ENCODE measurements at regions not wholly inside any gene's neighbourhood (a gene's known extent, or its start where the extent isn't known, plus 50 kb on each side); places are given as distances from the start of the nearest gene placed in this dataset.

GRCh38 chr11:25613451-25613850 is 718.5 kb upstream of the ANO3 start:
- Histone ChIP-seq H3K27ac (replicated peaks; ENCODE audit: low read length) (no peak overlapping the region), H4K91ac (ENCODE audit: low read depth, low read length, poor library complexity) (no peak overlapping the region), H2BK15ac (ENCODE audit: low read length) (no peak overlapping the region), H3K79me1 (ENCODE audit: low read depth, low read length) (no peaks in the 10 kb centered on the region), H2AFZ (ENCODE audit: low read length) (no peak overlapping the region), H3K4me1 (ENCODE audit: control insufficient read depth in 2 of 2, insufficient read depth in 1 of 2, low read depth in 1 of 2, low read length in 2 of 2) (peaks cover 0 to 1% of the 10 kb centered on the region in 2 donors), H3K27me3 (ENCODE audit: control insufficient read depth in 3 of 3, insufficient read depth in 3 of 3, low read depth in 1 of 3, low read length in 3 of 3) (no peaks in the 10 kb centered on the region), H3K4me2 (ENCODE audit: insufficient read depth, low read length, poor library complexity, severe bottlenecking) (no peak overlapping the region), H3K9ac (ENCODE audit: low read depth, low read length, poor library complexity) (no peak overlapping the region), H3K18ac (ENCODE audit: low read length) (no peak overlapping the region), H2BK120ac (ENCODE audit: low read depth, low read length) (no peak overlapping the region), H3K14ac (ENCODE audit: low read length) (no peak overlapping the region), H2BK12ac (ENCODE audit: low read length) (no peak overlapping the region), H3K4me3 (ENCODE audit: low read length in 2 of 2) (no peak overlapping the region), H3K23ac (ENCODE audit: low read depth, low read length, poor library complexity) (no peak overlapping the region), H3K36me3 (replicated peaks in 1 of 2; ENCODE audit: control insufficient read depth in 2 of 2, insufficient read depth in 2 of 2, low read length in 2 of 2) (no peaks in the 10 kb centered on the region), H2BK5ac (ENCODE audit: low read length) (no peak overlapping the region), H3K9me3 (replicated peaks in 1 of 2; ENCODE audit: control insufficient read depth in 2 of 2, insufficient read depth in 1 of 2, low read depth in 1 of 2, low read length in 2 of 2) (peaks cover 0 to 2% of the 10 kb centered on the region in 2 donors), H3K4ac (ENCODE audit: low read length) (no peak overlapping the region), H4K8ac (ENCODE audit: low read depth, low read length) (no peak overlapping the region), H2AK5ac (ENCODE audit: low read depth, low read length) (no peak overlapping the region)
- DNase-seq (ENCODE audit: low spot score), result no peak
- WGBS, 2 donors (ENCODE audit: extremely low coverage in 2 of 2, insufficient read length in 2 of 2, insufficient replicate concordance in 1 of 2), result no CpG with 5 or more reads among the region's 1 CpG

DNA sequence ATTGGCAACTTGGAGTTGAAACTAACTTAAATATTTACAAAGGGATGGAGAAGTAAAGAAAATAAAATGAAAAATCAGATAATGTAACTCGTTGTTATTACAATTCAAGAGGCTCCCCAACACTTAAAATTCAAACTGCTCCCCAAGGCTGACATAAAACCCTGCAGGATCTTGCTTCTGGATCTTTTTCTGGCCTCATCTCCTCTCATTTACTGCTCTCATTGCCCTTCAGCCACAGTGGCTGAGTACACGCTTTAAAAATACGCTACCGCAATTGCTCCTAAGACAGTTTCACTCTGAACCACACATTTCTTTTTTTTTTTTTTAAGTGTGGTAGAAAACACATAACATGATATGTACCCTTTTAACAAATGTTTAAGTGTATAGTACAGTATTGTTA is 718.1 kb upstream of the ANO3 start:
- Histone ChIP-seq H3K4me2 (ENCODE audit: insufficient read depth, low read length, poor library complexity, severe bottlenecking) (no peak overlapping the region), H2BK15ac (ENCODE audit: low read length) (no peak overlapping the region), H3K79me1 (ENCODE audit: low read depth, low read length) (no peaks in the 10 kb centered on the region), H2BK120ac (ENCODE audit: low read depth, low read length) (no peak overlapping the region), H3K36me3 (replicated peaks in 1 of 2; ENCODE audit: control insufficient read depth in 2 of 2, insufficient read depth in 2 of 2, low read length in 2 of 2) (no peaks in the 10 kb centered on the region), H3K18ac (ENCODE audit: low read length) (no peak overlapping the region), H3K4ac (ENCODE audit: low read length) (no peak overlapping the region), H3K4me1 (ENCODE audit: control insufficient read depth in 2 of 2, insufficient read depth in 1 of 2, low read depth in 1 of 2, low read length in 2 of 2) (peaks cover 0 to 1% of the 10 kb centered on the region in 2 donors), H2AFZ (ENCODE audit: low read length) (no peak overlapping the region), H3K9me3 (replicated peaks in 1 of 2; ENCODE audit: control insufficient read depth in 2 of 2, insufficient read depth in 1 of 2, low read depth in 1 of 2, low read length in 2 of 2) (peaks cover 0 to 2% of the 10 kb centered on the region in 2 donors), H2BK5ac (ENCODE audit: low read length) (no peak overlapping the region), H3K9ac (ENCODE audit: low read depth, low read length, poor library complexity) (no peak overlapping the region), H3K14ac (ENCODE audit: low read length) (no peak overlapping the region), H2BK12ac (ENCODE audit: low read length) (no peak overlapping the region), H3K4me3 (ENCODE audit: low read length in 2 of 2) (no peak overlapping the region), H3K23ac (ENCODE audit: low read depth, low read length, poor library complexity) (no peak overlapping the region), H4K8ac (ENCODE audit: low read depth, low read length) (no peak overlapping the region), H2AK5ac (ENCODE audit: low read depth, low read length) (no peak overlapping the region), H4K91ac (ENCODE audit: low read depth, low read length, poor library complexity) (no peak overlapping the region), H3K27me3 (ENCODE audit: control insufficient read depth in 3 of 3, insufficient read depth in 3 of 3, low read depth in 1 of 3, low read length in 3 of 3) (no peaks in the 10 kb centered on the region), H3K27ac (replicated peaks; ENCODE audit: low read length) (no peak overlapping the region)
- DNase-seq (ENCODE audit: low spot score), result no peak
- WGBS, 2 donors (ENCODE audit: extremely low coverage in 2 of 2, insufficient read length in 2 of 2, insufficient replicate concordance in 1 of 2), result no CpG with 5 or more reads among the region's 4 CpGs

DNA sequence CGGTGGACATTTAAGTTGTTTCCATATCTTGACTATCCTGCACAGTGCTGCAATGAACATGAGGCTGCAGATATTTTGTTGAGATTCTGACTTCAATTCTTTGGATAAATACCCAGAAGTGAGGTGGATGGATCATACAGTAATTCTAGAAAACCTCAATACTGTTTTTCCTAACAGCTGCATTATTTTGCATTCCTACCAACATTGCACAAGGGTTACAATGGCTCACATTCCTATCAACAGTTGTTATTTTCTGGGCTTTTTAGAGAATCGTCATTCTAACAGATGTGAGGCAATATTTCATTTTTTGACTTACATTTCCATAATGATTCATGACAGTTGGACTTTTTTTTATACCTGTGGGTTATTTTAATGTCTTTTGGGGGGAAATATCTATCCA is 716.9 kb upstream of the ANO3 start:
- Histone ChIP-seq H3K9me3 (replicated peaks in 1 of 2; ENCODE audit: control insufficient read depth in 2 of 2, insufficient read depth in 1 of 2, low read depth in 1 of 2, low read length in 2 of 2) (peaks cover 0 to 2% of the 10 kb centered on the region in 2 donors), H3K4me3 (ENCODE audit: low read length in 2 of 2) (no peak overlapping the region), H2AK5ac (ENCODE audit: low read depth, low read length) (no peak overlapping the region), H2BK12ac (ENCODE audit: low read length) (no peak overlapping the region), H2BK120ac (ENCODE audit: low read depth, low read length) (no peak overlapping the region), H3K79me1 (ENCODE audit: low read depth, low read length) (no peaks in the 10 kb centered on the region), H3K4me1 (ENCODE audit: control insufficient read depth in 2 of 2, insufficient read depth in 1 of 2, low read depth in 1 of 2, low read length in 2 of 2) (peaks cover 0 to 1% of the 10 kb centered on the region in 2 donors), H2AFZ (ENCODE audit: low read length) (no peak overlapping the region), H3K9ac (ENCODE audit: low read depth, low read length, poor library complexity) (no peak overlapping the region), H3K23ac (ENCODE audit: low read depth, low read length, poor library complexity) (no peak overlapping the region), H3K27ac (replicated peaks; ENCODE audit: low read length) (no peak overlapping the region), H3K27me3 (ENCODE audit: control insufficient read depth in 3 of 3, insufficient read depth in 3 of 3, low read depth in 1 of 3, low read length in 3 of 3) (no peaks in the 10 kb centered on the region), H2BK5ac (ENCODE audit: low read length) (no peak overlapping the region), H3K4me2 (ENCODE audit: insufficient read depth, low read length, poor library complexity, severe bottlenecking) (no peak overlapping the region), H4K91ac (ENCODE audit: low read depth, low read length, poor library complexity) (no peak overlapping the region), H3K36me3 (replicated peaks in 1 of 2; ENCODE audit: control insufficient read depth in 2 of 2, insufficient read depth in 2 of 2, low read length in 2 of 2) (no peaks in the 10 kb centered on the region), H3K4ac (ENCODE audit: low read length) (no peak overlapping the region), H3K18ac (ENCODE audit: low read length) (no peak overlapping the region), H4K8ac (ENCODE audit: low read depth, low read length) (no peak overlapping the region), H2BK15ac (ENCODE audit: low read length) (no peak overlapping the region), H3K14ac (ENCODE audit: low read length) (no peak overlapping the region)
- no CpG with 5 or more reads among the region's 2 CpGs for WGBS, 2 donors (ENCODE audit: extremely low coverage in 2 of 2, insufficient read length in 2 of 2, insufficient replicate concordance in 1 of 2)
- no peak for DNase-seq (ENCODE audit: low spot score)

DNA sequence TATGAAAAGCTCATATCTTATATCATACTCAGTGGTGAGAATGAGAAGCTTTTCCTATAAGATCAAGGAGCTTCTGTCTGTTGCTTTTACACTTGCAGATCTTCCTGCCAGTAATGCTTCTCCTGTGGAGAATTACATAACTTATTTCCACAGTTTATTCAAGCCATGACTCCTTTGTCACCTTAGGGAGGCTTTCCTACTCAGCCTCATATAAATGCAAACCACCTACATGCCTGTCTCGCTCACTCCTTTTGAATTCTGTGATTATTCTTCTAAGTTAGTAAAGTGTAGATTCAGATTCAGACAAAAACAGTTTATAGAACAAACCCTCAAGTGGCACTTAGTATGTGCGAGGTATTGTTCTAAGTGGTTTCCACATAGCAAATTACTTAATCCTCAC is 716.1 kb upstream of the ANO3 start:
- Histone ChIP-seq H2BK12ac (ENCODE audit: low read length) (no peak overlapping the region), H2AK5ac (ENCODE audit: low read depth, low read length) (no peak overlapping the region), H2BK15ac (ENCODE audit: low read length) (no peak overlapping the region), H3K18ac (ENCODE audit: low read length) (no peak overlapping the region), H3K79me1 (ENCODE audit: low read depth, low read length) (no peaks in the 10 kb centered on the region), H3K4me2 (ENCODE audit: insufficient read depth, low read length, poor library complexity, severe bottlenecking) (no peak overlapping the region), H3K23ac (ENCODE audit: low read depth, low read length, poor library complexity) (no peak overlapping the region), H3K4ac (ENCODE audit: low read length) (no peak overlapping the region), H2BK5ac (ENCODE audit: low read length) (no peak overlapping the region), H3K27me3 (ENCODE audit: control insufficient read depth in 3 of 3, insufficient read depth in 3 of 3, low read depth in 1 of 3, low read length in 3 of 3) (no peaks in the 10 kb centered on the region), H3K9me3 (replicated peaks in 1 of 2; ENCODE audit: control insufficient read depth in 2 of 2, insufficient read depth in 1 of 2, low read depth in 1 of 2, low read length in 2 of 2) (peaks cover 0 to 2% of the 10 kb centered on the region in 2 donors), H3K36me3 (replicated peaks in 1 of 2; ENCODE audit: control insufficient read depth in 2 of 2, insufficient read depth in 2 of 2, low read length in 2 of 2) (no peaks in the 10 kb centered on the region), H3K4me3 (ENCODE audit: low read length in 2 of 2) (no peak overlapping the region), H3K4me1 (ENCODE audit: control insufficient read depth in 2 of 2, insufficient read depth in 1 of 2, low read depth in 1 of 2, low read length in 2 of 2) (peaks cover 0 to 1% of the 10 kb centered on the region in 2 donors), H2AFZ (ENCODE audit: low read length) (no peak overlapping the region), H3K27ac (replicated peaks; ENCODE audit: low read length) (no peak overlapping the region), H4K8ac (ENCODE audit: low read depth, low read length) (no peak overlapping the region), H2BK120ac (ENCODE audit: low read depth, low read length) (no peak overlapping the region), H4K91ac (ENCODE audit: low read depth, low read length, poor library complexity) (no peak overlapping the region), H3K9ac (ENCODE audit: low read depth, low read length, poor library complexity) (no peak overlapping the region), H3K14ac (ENCODE audit: low read length) (no peak overlapping the region)
- WGBS, 2 donors (ENCODE audit: extremely low coverage in 2 of 2, insufficient read length in 2 of 2, insufficient replicate concordance in 1 of 2), result no CpG with 5 or more reads among the region's 2 CpGs
- no peak for DNase-seq (ENCODE audit: low spot score)

Data from neuronal stem cell (in vitro differentiated cells).